ENCODE measurements at regions not wholly inside any gene's neighbourhood (a gene's known extent, or its start where the extent isn't known, plus 50 kb on each side); places are given as distances from the start of the nearest gene placed in this dataset.

GRCh38 chr6:139847457-139847813 lies 473.0 kb upstream of the CITED2 start:
- DNase-seq (ENCODE audit: low read depth) = no peak

- DNase-seq (ENCODE audit: low read depth) = no peak
Observed at GRCh38 chr6:139846538-139847456, 472.3 kb upstream of the CITED2 start.

GRCh38 chr6:139844907-139845306 lies 470.5 kb upstream of the CITED2 start:
- DNase-seq (ENCODE audit: low read depth) = no peak

GRCh38 chr6:139841794-139842215 lies 467.4 kb upstream of the CITED2 start:
- no peak for DNase-seq (ENCODE audit: low read depth)

GRCh38 chr6:139839506-139840156 lies 465.2 kb upstream of the CITED2 start:
- no peak for DNase-seq (ENCODE audit: low read depth)

- DNase-seq (ENCODE audit: low read depth) = no peak
Observed at GRCh38 chr6:139834232-139834631, 459.8 kb upstream of the CITED2 start.

GRCh38 chr6:139833592-139833991 lies 459.1 kb upstream of the CITED2 start:
- no peak for DNase-seq (ENCODE audit: low read depth)

- no peak for DNase-seq (ENCODE audit: low read depth)
Observed at GRCh38 chr6:139832493-139833305, 458.3 kb upstream of the CITED2 start.

GRCh38 chr6:139829576-139829975 lies 455.1 kb upstream of the CITED2 start:
- DNase-seq (ENCODE audit: low read depth) = no peak

- DNase-seq (ENCODE audit: low read depth) = no peak
Observed at GRCh38 chr6:139828751-139829519, 454.5 kb upstream of the CITED2 start.

GRCh38 chr6:139825935-139826374 lies 451.5 kb upstream of the CITED2 start:
- no peak for DNase-seq (ENCODE audit: low read depth)

- no peak for DNase-seq (ENCODE audit: low read depth)
Observed at GRCh38 chr6:139824864-139825263, 450.4 kb upstream of the CITED2 start.

- no peak for DNase-seq (ENCODE audit: low read depth)
Observed at GRCh38 chr6:139823808-139824126, 449.3 kb upstream of the CITED2 start.

- no peak for DNase-seq (ENCODE audit: low read depth)
Observed at GRCh38 chr6:139823099-139823807, 448.8 kb upstream of the CITED2 start.

- no peak for DNase-seq (ENCODE audit: low read depth)
Observed at GRCh38 chr6:139821676-139822223, 447.3 kb upstream of the CITED2 start.

- no peak for DNase-seq (ENCODE audit: low read depth)
Observed at GRCh38 chr6:139820210-139820609, 445.8 kb upstream of the CITED2 start.

- DNase-seq (ENCODE audit: low read depth) = no peak
Observed at GRCh38 chr6:139819776-139820175, 445.3 kb upstream of the CITED2 start.

GRCh38 chr6:139812939-139813338 lies 438.5 kb upstream of the CITED2 start:
- DNase-seq (ENCODE audit: low read depth) = no peak

- no peak for DNase-seq (ENCODE audit: low read depth)
Observed at GRCh38 chr6:139801571-139802321, 427.3 kb upstream of the CITED2 start.

- no peak for DNase-seq (ENCODE audit: low read depth)
Observed at GRCh38 chr6:139800837-139801236, 426.4 kb upstream of the CITED2 start.
